RWPE1 (cell line): ENCODE measurements at regions not wholly inside any gene's neighbourhood (a gene's known extent, or its start where the extent isn't known, plus 50 kb on each side); places are given as distances from the start of the nearest gene placed in this dataset.
A peak's percentile ranks its signal among the peaks of the same experiment; 100 is the strongest.

Source experiments
- CTCF ChIA-PET: fragments of 350-600 bp; sonication (Branson Sonifier 250); formaldehyde crosslinking; extraction: SDS; loops from one replicate; lab custom pipeline; 2021; lab: Yijun Ruan, JAX
- POLR2A ChIA-PET: fragments of 400-600 bp; formaldehyde crosslinking; extraction: SDS; loops from one replicate; lab custom pipeline; 2020; ENCODE audit warnings: antibody characterized with exemption; ENCODE audit not compliant: low non-redundant PET; lab: Yijun Ruan, JAX
- DNase-seq: peaks from one replicate; pipeline ENCODE4 v3.0.0; 2012; ENCODE audit warnings: low spot score
- H3K27ac ChIP-seq: fragments of 450-650 bp; 2 replicates; pipeline ENCODE4 v1.5.1; 2017
- TF ChIP-seq, protein P1 (sequence below): fragments of 450-650 bp; conservative IDR thresholded peaks from 2 replicates; pipeline ENCODE4 v1.5.1; 2017; ENCODE audit warnings: low read depth, mild to moderate bottlenecking

DNA sequence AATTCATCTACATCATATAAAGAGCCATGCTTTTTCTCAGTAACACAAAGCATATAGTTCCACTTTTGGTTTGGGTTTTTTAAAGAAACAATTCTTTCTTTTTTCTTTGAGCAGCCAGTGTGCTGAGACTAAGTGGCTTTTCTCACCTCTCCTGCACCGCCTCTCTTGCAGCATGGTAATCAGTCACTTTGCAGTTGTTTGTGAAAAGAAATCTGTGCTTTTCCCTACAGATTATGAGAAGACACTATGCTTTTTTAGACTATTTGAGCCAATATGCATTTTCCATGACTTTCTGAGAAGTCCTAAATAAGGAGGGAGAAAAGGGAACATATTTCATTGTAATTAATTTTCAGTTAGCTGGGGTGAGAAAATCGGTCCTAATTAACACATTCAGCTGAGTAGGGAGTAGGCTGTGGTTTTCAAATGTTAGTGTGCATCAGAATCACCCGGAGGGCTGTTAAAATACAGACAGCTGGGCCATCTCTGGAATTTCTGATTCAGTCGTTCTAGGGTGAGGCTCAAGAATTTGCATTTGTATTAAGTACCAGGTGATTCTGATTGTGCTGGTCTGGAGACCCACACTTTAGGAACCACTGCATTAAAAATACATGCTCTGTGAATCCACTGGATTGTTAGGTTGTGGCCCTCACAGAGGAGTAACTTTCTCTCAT is 155.2 kb downstream of the TINAG start:
- H3K27ac ChIP-seq, result no peak overlapping the region
- no peak for DNase-seq
- TF ChIP-seq, protein P1, sequence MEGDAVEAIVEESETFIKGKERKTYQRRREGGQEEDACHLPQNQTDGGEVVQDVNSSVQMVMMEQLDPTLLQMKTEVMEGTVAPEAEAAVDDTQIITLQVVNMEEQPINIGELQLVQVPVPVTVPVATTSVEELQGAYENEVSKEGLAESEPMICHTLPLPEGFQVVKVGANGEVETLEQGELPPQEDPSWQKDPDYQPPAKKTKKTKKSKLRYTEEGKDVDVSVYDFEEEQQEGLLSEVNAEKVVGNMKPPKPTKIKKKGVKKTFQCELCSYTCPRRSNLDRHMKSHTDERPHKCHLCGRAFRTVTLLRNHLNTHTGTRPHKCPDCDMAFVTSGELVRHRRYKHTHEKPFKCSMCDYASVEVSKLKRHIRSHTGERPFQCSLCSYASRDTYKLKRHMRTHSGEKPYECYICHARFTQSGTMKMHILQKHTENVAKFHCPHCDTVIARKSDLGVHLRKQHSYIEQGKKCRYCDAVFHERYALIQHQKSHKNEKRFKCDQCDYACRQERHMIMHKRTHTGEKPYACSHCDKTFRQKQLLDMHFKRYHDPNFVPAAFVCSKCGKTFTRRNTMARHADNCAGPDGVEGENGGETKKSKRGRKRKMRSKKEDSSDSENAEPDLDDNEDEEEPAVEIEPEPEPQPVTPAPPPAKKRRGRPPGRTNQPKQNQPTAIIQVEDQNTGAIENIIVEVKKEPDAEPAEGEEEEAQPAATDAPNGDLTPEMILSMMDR, result no peak
- ChIA-PET CTCF (no interaction called here), POLR2A (no interaction called here)

DNA sequence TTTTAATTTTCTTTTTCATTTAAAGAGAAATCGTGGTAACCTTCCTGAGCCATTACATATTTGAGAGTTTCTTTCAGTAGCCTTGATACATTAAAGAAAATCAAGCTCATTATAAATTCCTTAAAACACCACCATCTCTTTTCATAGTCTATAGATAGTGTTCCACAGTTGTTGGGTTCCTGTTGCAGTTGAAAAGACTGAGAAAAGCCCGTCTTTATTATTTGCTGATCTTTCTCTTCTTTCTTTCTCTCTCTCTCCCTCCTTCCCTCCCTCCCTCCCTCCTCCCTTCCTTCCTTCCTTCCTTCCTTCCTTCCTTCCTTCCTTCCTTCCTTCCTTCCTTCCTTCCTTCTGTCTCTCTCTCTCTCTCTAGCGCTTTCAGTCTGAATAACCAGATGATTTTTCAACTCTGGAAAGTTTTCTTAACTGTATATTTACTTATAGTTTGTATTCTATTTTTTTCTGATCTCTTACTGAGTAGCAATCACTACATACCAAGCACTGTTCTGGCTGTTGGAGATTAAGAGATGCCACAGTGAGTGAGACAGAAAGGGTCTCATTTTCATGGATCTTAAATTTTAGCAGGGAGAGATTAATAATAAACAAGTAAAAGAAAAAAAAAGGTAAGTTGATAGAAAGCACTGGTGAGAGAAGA is 157.5 kb downstream of the TINAG start:
- POLR2A ChIA-PET, result no interaction called here
- TF ChIP-seq, protein P1, result no peak

DNA sequence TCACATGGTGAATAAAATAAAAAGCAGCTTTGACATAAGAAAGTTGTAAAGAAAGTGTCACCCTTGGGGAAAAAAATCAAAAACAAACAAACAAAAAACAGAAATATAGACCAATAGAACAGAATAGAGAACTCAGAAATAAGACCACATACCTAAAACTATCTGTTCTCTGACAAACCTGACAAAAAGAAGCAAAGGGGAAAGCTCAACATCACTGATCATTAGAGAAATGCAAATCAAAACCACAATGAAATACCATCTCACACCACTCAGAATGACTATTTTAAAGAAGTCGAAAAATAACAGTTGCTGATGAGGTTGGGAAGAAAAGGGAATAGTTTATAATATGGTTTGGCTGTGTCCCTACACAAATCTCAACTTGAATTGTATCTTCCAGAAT is 159.1 kb downstream of the TINAG start:
- TF ChIP-seq, protein P1, result no peak
- ChIA-PET POLR2A (no interaction called here), CTCF (no interaction called here)
- no peak for DNase-seq
- H3K27ac ChIP-seq, result no peak overlapping the region

More for the DNA sequence above, 157.5 kb downstream of the TINAG start:
- CTCF ChIA-PET, result no interaction called here
- DNase-seq, result no peak
- no peak overlapping the region for H3K27ac ChIP-seq

DNA sequence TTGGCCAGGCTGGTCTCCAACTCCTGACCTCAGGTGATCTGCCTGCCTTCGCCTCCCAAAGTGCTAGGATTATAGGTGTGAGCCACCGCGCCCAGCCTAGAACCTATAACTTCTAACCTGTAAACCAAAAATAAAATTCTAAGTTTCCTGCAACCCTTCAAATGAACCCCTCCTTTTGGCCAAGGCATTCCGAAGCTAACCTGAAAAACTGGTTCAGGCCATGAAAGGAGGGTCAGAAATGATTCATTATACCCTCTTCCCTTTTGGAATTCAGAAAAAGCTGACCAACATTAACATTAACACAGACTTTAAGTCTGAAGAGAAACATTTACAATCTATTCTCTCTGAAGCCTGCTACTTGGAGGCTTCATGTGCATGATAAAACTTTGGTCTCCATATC is 165.1 kb downstream of the TINAG start:
- CTCF ChIA-PET, result interaction anchor here (0.6 kb wide), 1 partner anchor 111 kb away, joined by 4 read pairs; no protein-coding TSS in a partner anchor
- TF ChIP-seq, protein P1, result no peak
- peak; percentile 3 for DNase-seq
- no peak overlapping the region for H3K27ac ChIP-seq
- POLR2A ChIA-PET, result no interaction called here

DNA sequence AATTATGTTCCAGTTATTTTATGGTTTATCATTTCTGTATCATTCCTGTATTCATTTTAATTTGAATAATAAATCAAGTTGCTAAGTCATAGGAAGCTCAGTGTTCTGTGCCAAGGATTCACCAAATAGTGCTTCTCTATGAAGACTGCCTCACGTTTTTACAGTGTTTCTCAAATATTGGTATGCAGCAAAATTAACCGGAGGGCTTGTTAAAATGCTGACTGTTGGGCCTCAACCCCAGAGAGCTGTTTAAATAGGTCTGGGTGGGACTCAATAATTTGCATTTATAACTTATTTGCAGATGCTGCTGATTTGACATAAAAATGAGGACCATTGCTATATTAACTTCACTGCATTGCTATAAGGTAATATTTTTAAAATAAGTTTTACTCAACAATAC is 166.7 kb downstream of the TINAG start:
- CTCF ChIA-PET, result interaction anchor here (0.7 kb wide), 1 partner anchor 397 kb away, joined by 3 read pairs; no protein-coding TSS in a partner anchor
- DNase-seq, result no peak
- POLR2A ChIA-PET, result no interaction called here
- TF ChIP-seq, protein P1, result no peak
- H3K27ac ChIP-seq, result no peak overlapping the region

DNA sequence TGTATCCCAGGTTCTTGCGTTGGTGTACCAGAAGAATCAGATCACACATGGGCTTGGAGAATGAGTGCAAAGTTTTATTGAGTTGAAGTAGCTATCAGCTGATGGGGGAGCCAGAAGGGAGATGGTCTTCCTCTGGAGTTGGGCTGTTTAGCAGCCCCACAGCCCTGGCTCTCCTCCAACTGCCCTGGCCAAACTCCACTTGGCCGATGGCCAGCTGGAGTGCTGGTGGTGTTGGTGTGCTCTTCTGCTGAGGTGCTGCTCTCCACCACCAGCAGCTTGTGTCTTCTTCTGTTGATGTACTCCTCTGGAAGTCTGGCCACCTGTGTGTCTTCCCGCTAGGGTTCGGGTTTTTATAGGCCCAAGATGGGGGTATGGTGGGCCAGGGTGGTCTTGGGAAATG is 172.8 kb downstream of the TINAG start:
- CTCF ChIA-PET, result no interaction called here
- DNase-seq, result no peak
- POLR2A ChIA-PET, result no interaction called here
- TF ChIP-seq, protein P1, result no peak
- H3K27ac ChIP-seq, result no peak overlapping the region
